ENCODE measurements at regions not wholly inside any gene's neighbourhood (a gene's known extent, or its start where the extent isn't known, plus 50 kb on each side); places are given as distances from the start of the nearest gene placed in this dataset.
"Not testable (repeated sequence)": the region's sequence is repeated elsewhere in the genome, so short reads cannot be mapped to it uniquely, and the experiment has no call there.

DNA sequence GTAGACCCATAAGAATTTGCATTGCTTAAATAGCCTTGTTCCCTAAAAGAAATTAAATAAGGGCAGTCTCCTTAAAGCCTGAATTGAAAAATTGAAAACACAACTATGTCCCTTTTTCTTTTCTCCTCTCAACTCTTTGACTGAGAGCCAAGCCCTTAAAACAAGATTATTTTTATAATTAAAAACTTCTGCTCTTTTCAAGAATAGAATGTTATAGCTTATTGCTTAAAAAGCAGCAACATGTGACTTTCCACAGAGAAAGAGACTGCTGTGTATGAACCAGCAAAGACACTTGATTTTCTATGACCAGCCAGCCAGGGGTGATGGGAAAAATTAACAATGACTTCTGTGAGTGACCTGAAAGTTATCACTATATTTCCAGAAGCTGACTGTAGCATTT, 295.2 kb upstream of the CELF2 start:
- no peak for DNase-seq (ENCODE audit: low spot score)

GRCh38 chr10:10725196-10725595, 292.5 kb upstream of the CELF2 start:
- no peak for DNase-seq (ENCODE audit: low spot score)

- no peak for DNase-seq (ENCODE audit: low spot score)
These were observed 291.6 kb upstream of the CELF2 start for GRCh38 chr10:10726101-10726500.

GRCh38 chr10:10727411-10727810, 290.3 kb upstream of the CELF2 start:
- not testable (repeated sequence) for DNase-seq (ENCODE audit: low spot score)

DNA sequence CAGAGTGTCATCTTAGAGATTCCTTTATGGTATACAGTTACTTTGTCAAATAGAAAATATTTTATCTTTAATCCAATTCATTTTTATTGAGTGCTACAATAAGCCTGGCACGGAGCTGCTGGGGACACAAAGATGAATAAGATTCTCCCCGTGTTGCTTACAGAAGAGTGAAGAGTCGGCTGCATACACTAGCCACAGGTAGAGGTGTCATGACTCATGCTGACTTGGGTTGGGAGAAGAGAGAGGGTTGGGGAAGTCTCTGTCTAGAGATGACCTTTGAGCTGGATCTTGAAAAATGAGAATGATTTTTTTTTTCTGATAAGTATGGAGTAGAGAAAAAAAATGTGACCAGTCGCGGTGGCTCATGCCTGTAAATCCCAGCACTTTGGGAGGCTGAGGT, 289.9 kb upstream of the CELF2 start:
- DNase-seq (ENCODE audit: low spot score): no peak

DNA sequence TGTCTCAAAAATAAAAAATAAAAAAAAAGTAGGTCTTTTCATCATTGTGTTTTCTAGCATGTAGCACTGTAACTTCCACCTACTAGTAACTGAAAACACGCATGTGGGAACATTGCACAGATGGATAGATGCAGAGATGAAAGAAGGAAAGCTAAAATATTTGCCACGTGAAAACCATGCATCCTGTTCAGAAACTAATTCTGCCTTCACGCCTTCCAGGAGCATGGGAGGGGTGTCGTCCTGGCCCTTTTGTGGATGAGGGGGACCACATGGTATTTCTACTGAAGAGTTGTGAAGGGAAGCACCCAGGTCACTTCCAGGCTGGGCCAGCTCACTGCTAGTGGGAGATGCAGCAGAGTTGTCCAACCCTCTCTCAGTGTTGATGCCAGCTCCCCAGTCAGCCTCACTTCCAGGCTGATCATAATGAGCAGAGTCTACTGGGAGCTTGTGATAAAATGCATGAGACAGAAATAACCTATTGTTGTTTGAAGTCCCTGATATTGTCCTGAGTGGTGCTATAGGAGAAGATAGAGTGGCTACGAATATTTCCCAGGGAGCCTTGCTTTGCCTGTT, 287.1 kb upstream of the CELF2 start:
- no peak for DNase-seq (ENCODE audit: low spot score)

GRCh38 chr10:10731366-10731765, 286.3 kb upstream of the CELF2 start:
- DNase-seq (ENCODE audit: low spot score): no peak

DNA sequence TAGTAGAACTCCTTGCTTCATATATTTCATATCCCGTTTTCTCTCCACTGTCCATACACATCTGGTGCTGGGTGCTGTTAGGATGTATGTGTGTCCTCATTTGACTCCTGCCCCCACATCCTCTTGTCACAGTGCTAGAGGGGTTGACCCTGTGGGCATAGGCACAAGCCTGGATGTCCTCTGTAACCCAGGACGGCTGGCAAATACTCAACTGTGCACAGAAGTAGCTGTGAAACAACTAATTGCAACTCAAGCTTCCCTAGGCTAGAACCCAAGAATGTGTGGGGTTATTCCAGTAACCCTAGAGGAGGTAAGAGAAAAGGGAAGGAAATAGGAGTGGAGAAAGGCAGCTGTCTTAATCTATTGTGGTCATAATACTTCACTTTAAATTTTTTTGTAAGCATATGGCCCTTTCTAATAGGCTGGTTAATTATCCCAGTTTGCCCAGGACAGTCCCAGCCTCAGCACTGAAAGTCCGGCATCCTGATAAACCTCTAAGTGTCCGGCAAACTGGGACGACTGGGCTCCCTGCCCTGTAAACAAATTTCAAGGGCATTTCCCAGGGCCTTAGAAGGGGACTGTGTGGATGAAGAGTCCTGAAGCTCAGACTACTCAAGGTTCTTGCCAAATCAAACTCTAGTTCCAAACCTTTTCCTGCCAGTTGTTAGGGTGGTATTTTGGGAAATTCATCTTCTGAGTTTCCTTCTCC, 283.2 kb upstream of the CELF2 start:
- no peak for DNase-seq (ENCODE audit: low spot score)

DNA sequence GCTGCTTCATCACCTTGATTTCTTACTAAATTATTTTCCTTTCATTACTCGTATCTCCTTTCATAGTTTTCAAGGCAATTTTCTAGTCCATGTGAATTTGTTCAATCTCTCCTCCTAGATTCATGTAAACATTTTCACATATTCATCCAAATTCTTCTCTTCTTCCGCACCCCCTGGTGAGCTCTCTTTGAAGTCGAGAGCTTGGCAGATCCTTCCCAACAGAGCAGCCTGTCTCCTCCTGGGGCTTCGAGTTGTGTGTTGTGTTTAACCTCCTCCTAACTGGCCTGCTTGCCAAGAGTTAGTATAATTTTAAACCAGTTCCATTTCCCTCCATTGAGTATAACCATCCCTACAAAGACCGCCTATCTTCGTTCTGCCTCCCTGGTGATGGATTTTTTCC, 272.4 kb upstream of the CELF2 start:
- DNase-seq (ENCODE audit: low spot score): no peak

- DNase-seq (ENCODE audit: low spot score): no peak
These were observed 262.2 kb upstream of the CELF2 start for GRCh38 chr10:10755490-10755889.

DNA sequence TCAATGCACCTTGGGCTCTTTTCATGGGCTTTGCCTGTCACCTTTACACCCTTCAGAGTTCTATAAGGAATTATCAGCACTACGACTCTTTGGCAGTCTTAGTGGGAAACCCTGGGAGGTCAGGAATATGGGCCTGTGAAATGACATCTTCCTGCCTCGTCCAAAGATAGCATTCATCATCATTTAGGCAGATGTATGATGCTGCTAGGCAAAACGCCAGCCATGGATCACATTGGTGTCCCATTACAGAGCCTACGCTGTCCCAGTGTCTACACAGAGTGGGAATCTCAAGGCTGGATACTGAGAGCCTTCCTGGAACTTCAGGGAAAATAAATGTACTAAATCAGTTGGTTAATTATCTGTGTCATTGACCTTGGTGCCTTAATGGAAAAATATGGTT, 259.4 kb upstream of the CELF2 start:
- DNase-seq (ENCODE audit: low spot score): no peak

DNA sequence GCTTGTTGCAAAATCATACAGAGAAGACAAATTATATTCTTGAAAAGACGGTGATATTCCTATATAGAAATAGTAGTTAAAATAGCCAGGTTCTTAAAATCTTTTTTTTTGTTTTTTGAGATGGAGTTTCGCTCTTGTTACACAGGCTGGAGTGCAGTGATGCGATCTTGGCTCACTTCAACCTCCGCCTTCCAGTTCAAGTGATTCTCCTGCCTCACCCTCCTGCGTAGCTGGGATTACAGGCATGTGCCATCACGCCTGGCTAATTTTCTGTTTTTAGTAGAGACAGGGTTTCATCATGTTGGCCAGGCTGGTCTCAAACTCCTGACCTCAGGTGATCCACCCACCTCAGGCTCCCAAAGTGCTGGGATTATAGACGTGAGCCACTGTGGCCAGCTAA, 257.9 kb upstream of the CELF2 start:
- not testable (repeated sequence) for DNase-seq (ENCODE audit: low spot score)

DNA sequence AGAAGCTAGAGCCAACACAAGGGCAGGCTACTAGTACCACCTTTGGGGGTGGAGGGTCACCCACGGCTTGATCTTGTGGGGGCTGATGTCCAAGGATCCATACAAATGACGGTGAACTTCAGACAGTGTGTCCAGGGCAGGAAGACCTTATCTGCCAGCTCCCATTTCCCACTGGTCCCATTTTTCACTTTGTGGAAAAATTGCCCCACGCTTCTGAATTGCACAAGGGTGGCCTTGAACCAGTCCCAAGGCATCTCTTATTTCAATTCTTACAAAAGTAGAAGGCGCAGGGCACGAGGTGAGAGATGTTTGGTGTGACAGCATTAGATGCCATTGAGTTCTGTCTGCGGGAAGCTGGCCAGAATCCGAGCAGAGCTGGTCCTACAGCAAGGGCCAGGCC, 252.7 kb upstream of the CELF2 start:
- no peak for DNase-seq (ENCODE audit: low spot score)

GRCh38 chr10:10772411-10772810, 245.3 kb upstream of the CELF2 start:
- DNase-seq (ENCODE audit: low spot score): no peak

GRCh38 chr10:10772874-10773508, 244.7 kb upstream of the CELF2 start:
- DNase-seq (ENCODE audit: low spot score): no peak

DNA sequence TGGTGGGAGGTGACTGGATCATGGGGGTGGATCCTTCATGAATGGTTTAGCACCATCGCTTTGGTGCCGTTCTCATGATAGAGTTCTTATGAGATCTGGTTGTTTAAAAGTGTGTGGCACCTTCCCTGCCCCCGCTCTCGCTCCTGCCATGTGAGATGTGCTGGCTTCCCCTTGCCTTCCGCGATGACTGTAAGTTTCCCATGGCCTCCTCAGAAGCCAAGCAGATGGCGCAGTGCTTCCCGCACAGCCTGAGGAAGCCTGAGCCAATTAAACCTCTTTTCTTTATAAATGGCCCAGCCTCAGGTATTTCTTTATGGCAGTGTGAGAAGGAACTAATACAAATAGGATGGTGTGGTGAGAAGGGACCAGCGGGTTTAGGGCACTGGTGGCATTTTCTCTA, 243.3 kb upstream of the CELF2 start:
- no peak for DNase-seq (ENCODE audit: low spot score)

DNA sequence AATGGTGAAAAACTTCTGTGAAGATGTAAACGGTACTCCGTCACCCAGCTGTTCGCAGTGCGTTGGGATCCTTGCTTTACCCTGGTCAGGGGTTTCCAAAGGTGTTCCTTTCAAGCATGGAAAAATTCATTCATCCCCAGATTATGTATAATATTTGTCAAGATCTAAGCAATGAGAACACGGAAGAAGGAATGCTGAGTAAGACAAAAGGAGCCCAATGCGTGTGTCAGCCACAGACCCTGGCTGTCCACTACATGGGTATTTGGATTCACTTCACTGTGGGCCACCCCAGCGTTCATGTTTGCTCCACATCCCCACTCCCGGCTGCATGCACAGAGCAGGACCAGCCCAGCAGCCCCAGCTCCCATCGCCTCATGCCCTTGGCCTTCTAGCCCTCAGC, 241.3 kb upstream of the CELF2 start:
- DNase-seq (ENCODE audit: low spot score): no peak

DNA sequence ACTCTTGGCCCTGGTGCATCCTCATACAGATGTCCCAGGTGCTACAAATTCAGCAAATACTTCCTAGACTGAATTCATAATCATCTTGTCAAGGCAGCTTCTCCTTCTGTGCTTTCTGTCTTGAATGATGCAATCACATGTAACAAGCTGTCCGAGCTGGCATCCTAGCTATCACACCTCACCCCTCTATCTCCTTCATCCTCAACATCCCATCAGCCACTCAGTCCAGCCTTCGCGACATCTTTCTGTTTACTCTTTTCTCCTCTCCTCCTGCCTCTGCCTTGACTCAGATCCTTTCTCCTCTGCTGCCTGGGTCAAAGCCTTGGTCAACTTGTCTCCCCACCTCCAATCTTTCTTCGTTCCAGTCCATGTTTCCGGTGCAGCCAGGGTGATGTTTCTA, 240.4 kb upstream of the CELF2 start:
- DNase-seq (ENCODE audit: low spot score): no peak

DNA sequence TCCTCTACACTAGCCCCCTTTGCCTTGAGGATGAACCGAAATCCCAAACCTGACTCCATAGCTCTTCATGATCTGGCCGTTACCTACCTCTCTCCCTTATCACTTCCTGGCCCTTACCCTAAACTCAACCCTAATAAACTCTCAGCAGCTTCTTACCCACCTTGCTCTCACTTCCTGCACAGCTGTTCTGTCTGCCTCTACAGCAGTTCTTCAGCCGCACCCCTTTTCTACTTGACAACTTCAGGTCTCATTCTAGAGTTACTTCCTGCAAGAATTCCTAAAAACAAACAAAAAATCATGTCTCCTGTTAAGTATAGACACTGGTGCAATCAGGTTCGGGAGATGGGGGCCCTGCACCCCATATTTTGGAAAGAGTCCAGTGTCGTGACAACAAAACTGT, 239.9 kb upstream of the CELF2 start:
- no peak for DNase-seq (ENCODE audit: low spot score)

DNA sequence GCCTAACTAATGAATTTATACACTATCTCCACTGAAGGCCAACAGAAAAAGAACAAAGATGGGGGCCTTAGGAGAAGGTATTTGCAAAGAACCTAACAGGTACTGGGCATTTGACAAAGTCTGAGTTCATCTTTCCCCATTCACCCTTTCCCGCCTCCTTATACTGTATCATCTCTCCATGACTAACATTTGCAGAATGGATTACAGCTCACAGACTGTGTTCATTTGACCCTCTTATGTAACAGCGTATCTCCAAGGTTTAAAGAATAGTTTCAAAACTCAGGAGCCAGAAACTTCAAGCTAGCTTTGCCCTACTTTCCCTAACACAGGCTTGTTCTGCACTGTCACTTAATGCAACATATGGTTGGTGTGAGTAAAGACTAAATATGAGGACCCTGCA, 238.7 kb upstream of the CELF2 start:
- DNase-seq (ENCODE audit: low spot score): no peak

GRCh38 chr10:10779511-10779910, 238.2 kb upstream of the CELF2 start:
- no peak for DNase-seq (ENCODE audit: low spot score)

- no peak for DNase-seq (ENCODE audit: low spot score)
These were observed 236.9 kb upstream of the CELF2 start for GRCh38 chr10:10780746-10781145.

GRCh38 chr10:10782603-10783002, 235.1 kb upstream of the CELF2 start:
- no peak for DNase-seq (ENCODE audit: low spot score)

DNA sequence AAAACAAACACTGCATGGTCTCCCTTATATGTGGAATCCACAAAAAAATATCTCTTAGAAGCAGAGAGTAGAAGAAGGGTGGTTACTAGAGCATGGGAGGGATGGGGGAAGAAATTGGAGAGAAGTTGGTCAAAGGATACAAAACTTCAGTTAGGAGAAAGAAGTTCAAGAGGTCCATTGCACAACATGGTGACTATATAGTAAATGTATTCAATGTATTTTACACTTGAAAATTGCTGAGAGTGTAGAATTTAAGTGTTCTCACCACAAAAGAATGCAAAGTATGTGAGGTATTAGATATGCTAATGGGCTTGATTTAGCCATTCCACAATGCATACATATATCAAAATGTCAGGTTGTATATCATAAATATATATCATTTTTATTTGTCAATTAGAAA, 232.0 kb upstream of the CELF2 start:
- DNase-seq (ENCODE audit: low spot score): no peak

Data from D341Med (cell line).